H9 (cell line): ENCODE measurements at regions not wholly inside any gene's neighbourhood (a gene's known extent, or its start where the extent isn't known, plus 50 kb on each side); places are given as distances from the start of the nearest gene placed in this dataset.

Source experiments
- DNase-seq: peaks from one replicate; pipeline ENCODE4 v3.0.0-alpha.2; 2017
- H2AFZ ChIP-seq: one replicate; pipeline ENCODE4 v1.6.1; 2013; ENCODE audit warnings: mild to moderate bottlenecking, low read length, control low read depth, moderate library complexity
- H2AK5ac ChIP-seq: 2 replicates; pipeline ENCODE4 v1.6.1; 2013; ENCODE audit warnings: low read length, control low read depth, mixed read lengths; ENCODE audit not compliant: insufficient read length
- H2BK120ac ChIP-seq: one replicate; pipeline ENCODE4 v1.6.1; 2013; ENCODE audit warnings: low read depth, mild to moderate bottlenecking, low read length, control low read depth, inconsistent platforms; ENCODE audit not compliant: poor library complexity, severe bottlenecking
- H2BK12ac ChIP-seq: 2 replicates; pipeline ENCODE4 v1.6.1; 2013; ENCODE audit warnings: low read length, control low read depth, mixed read lengths, low read depth; ENCODE audit not compliant: insufficient read length
- H2BK15ac ChIP-seq: 2 replicates; pipeline ENCODE4 v1.6.1; 2013; ENCODE audit warnings: low read depth, low read length, control low read depth
- H2BK20ac ChIP-seq: one replicate; pipeline ENCODE4 v1.6.1; 2013; ENCODE audit warnings: low read depth, mild to moderate bottlenecking, low read length, control low read depth, inconsistent platforms; ENCODE audit not compliant: poor library complexity, severe bottlenecking
- H2BK5ac ChIP-seq: 2 replicates; pipeline ENCODE4 v1.6.1; 2013; ENCODE audit warnings: low read length, control low read depth, mixed read lengths; ENCODE audit not compliant: insufficient read length
- H3K14ac ChIP-seq: 2 replicates; pipeline ENCODE4 v1.6.1; 2013; ENCODE audit warnings: low read length, control low read depth; ENCODE audit not compliant: insufficient read depth
- H3K18ac ChIP-seq: 2 replicates; pipeline ENCODE4 v1.6.1; 2013; ENCODE audit warnings: low read depth, mild to moderate bottlenecking, mixed read lengths, low read length, control low read depth; ENCODE audit not compliant: insufficient read length
- H3K23ac ChIP-seq: 2 replicates; pipeline ENCODE4 v1.6.1; 2013; ENCODE audit warnings: low read length, control low read depth, mixed read lengths, low read depth; ENCODE audit not compliant: insufficient read length
- H3K23me2 ChIP-seq: 2 replicates; pipeline ENCODE4 v1.6.1; 2013; ENCODE audit warnings: low read depth, mild to moderate bottlenecking, mixed read lengths, low read length, control low read depth; ENCODE audit not compliant: insufficient read length, poor library complexity, severe bottlenecking
- H3K27ac ChIP-seq: 2 replicates; pipeline ENCODE4 v1.5.1; 2013; ENCODE audit warnings: low read length, control low read depth, mixed read lengths, low read depth; ENCODE audit not compliant: insufficient read length
- H3K27me3 ChIP-seq: 2 replicates; pipeline ENCODE4 v1.6.1; 2013; ENCODE audit warnings: low read length, control low read depth, inconsistent platforms; ENCODE audit not compliant: insufficient read depth
- H3K4ac ChIP-seq: 2 replicates; pipeline ENCODE4 v1.6.1; 2013; ENCODE audit warnings: low read depth, mild to moderate bottlenecking, control low read depth, inconsistent platforms, low read length, moderate library complexity
- H3K4me1 ChIP-seq: 2 replicates; pipeline ENCODE4 v1.6.1; 2013; ENCODE audit warnings: low read length, control low read depth, inconsistent platforms; ENCODE audit not compliant: insufficient read depth
- H3K4me2 ChIP-seq: 2 replicates; pipeline ENCODE4 v1.6.1; 2013; ENCODE audit warnings: low read length, control low read depth, mixed read lengths; ENCODE audit not compliant: insufficient read length, insufficient read depth
- H3K56ac ChIP-seq: 2 replicates; pipeline ENCODE4 v1.6.1; 2013; ENCODE audit warnings: low read depth, mild to moderate bottlenecking, mixed read lengths, low read length, control low read depth; ENCODE audit not compliant: insufficient read length
- H3K79me1 ChIP-seq: 2 replicates; pipeline ENCODE4 v1.6.1; 2013; ENCODE audit warnings: low read depth, mild to moderate bottlenecking, moderate library complexity, low read length, control low read depth, inconsistent platforms; ENCODE audit not compliant: insufficient read depth, poor library complexity, severe bottlenecking
- H3K79me2 ChIP-seq: 2 replicates; pipeline ENCODE4 v1.6.1; 2013; ENCODE audit warnings: low read length, control low read depth, inconsistent platforms; ENCODE audit not compliant: insufficient read depth
- H3K9ac ChIP-seq: 2 replicates; pipeline ENCODE4 v1.6.1; 2013; ENCODE audit warnings: low read length, control low read depth, mixed read lengths; ENCODE audit not compliant: insufficient read length; ENCODE audit errors: extremely low read depth
- H3K9me3 ChIP-seq: one replicate; pipeline ENCODE4 v1.6.1; 2013; ENCODE audit warnings: low read depth, low read length, inconsistent platforms; ENCODE audit not compliant: control insufficient read depth
- H3T11ph ChIP-seq: one replicate; pipeline ENCODE4 v1.6.1; 2013; ENCODE audit warnings: mild to moderate bottlenecking, low read length, control low read depth, inconsistent platforms
- H4K20me1 ChIP-seq: one replicate; pipeline ENCODE4 v1.6.1; 2013; ENCODE audit not compliant: control insufficient read depth, insufficient read length, insufficient read depth
- H4K5ac ChIP-seq: 2 replicates; pipeline ENCODE4 v1.6.1; 2013; ENCODE audit warnings: low read depth, mild to moderate bottlenecking, mixed read lengths, low read length, control low read depth; ENCODE audit not compliant: insufficient read length
- H4K8ac ChIP-seq: replicated peaks from 2 replicates; pipeline ENCODE4 v1.6.1; 2013; ENCODE audit warnings: low read length, control low read depth, mixed read lengths, low read depth; ENCODE audit not compliant: insufficient read length
- H4K91ac ChIP-seq: 2 replicates; pipeline ENCODE4 v1.6.1; 2013; ENCODE audit warnings: low read depth, mild to moderate bottlenecking, moderate library complexity, mixed read lengths, low read length, control low read depth; ENCODE audit not compliant: insufficient read length
- H3K27ac Mint-ChIP-seq, 3 experiments: 2 replicates in 2 of 3; 3 replicates in 1 of 3; pipeline ENCODE4 v1.8.0; 2020 to 2021; ENCODE audit warnings: mixed read lengths in 3 of 3, mild to moderate bottlenecking in 1 of 3, moderate library complexity in 1 of 3
- H3K27me3 Mint-ChIP-seq: 2 replicates; pipeline ENCODE4 v1.8.0; 2021; ENCODE audit warnings: low read depth, mild to moderate bottlenecking, moderate library complexity, mixed read lengths
- H3K36me3 Mint-ChIP-seq, 3 experiments: 2 replicates in 2 of 3; 3 replicates in 1 of 3; pipeline ENCODE4 v1.8.0; 2020 to 2021; ENCODE audit warnings: low read depth in 3 of 3, mixed read lengths in 3 of 3; ENCODE audit not compliant: insufficient read depth in 1 of 3
- H3K4me1 Mint-ChIP-seq, 2 experiments: 2 replicates each; pipeline ENCODE4 v1.8.0; 2020; ENCODE audit warnings: mixed read lengths in 2 of 2
- H3K4me3 Mint-ChIP-seq, 2 experiments: 2 replicates in 1 of 2; 3 replicates in 1 of 2; pipeline ENCODE4 v1.8.0; 2020 to 2021; ENCODE audit warnings: mild to moderate bottlenecking in 2 of 2, mixed read lengths in 2 of 2, moderate library complexity in 1 of 2
- H3K9me3 Mint-ChIP-seq, 2 experiments: 2 replicates in 1 of 2; 3 replicates in 1 of 2; pipeline ENCODE4 v1.8.0; 2020; ENCODE audit warnings: mild to moderate bottlenecking in 2 of 2, mixed read lengths in 2 of 2, moderate library complexity in 1 of 2
- CTCF ChIP-seq: fragments of 200-600 bp; sonication (generic); conservative IDR thresholded peaks from 3 replicates; pipeline ENCODE4 v1.8.0; 2021; ENCODE audit warnings: antibody characterized with exemption, mild to moderate bottlenecking
- WGBS: extraction: QIAGEN DNeasy Blood & Tissue Kit; methylation state at CpG from one replicate; pipeline ENCODE4 v1.1.7; 2013; ENCODE audit warnings: missing lambda C conversion rate, low lambda C conversion rate, mixed read lengths; ENCODE audit not compliant: insufficient read length; ENCODE audit errors: extremely low coverage; 5-methylcytosine and 5-hydroxymethylcytosine counted together

GRCh38 chr16:65767125-65767524 lies 599.4 kb upstream of the CDH5 start:
- Histone ChIP-seq H4K5ac (no peak overlapping the region), H3K14ac (no peak overlapping the region), H3K18ac (no peak overlapping the region), H3K9me3 (peaks cover 27% of the 10 kb centered on the region), H3K23me2 (no peaks in the 10 kb centered on the region), H2AK5ac (no peak overlapping the region), H3T11ph (no peak overlapping the region), H3K23ac (no peak overlapping the region), H2BK20ac (no peak overlapping the region), H2AFZ (no peak overlapping the region), H3K27ac (no peak overlapping the region), H4K8ac (no peak overlapping the region), H2BK120ac (no peak overlapping the region), H3K4me1 (peaks cover 7% of the 10 kb centered on the region; the same call in 1 of the 2 replicates), H3K79me2 (no peaks in the 10 kb centered on the region), H3K9ac (no peak overlapping the region), H3K27me3 (no peaks in the 10 kb centered on the region), H3K4ac (no peak overlapping the region), H3K56ac (no peak overlapping the region), H2BK15ac (no peak overlapping the region), H2BK5ac (no peak overlapping the region), H4K91ac (no peak overlapping the region), H3K4me2 (no peak overlapping the region), H4K20me1 (no peaks in the 10 kb centered on the region), H2BK12ac (no peak overlapping the region), H3K79me1 (no peaks in the 10 kb centered on the region)
- Mint-ChIP-seq H3K9me3 (peaks cover 25 to 36% of the 10 kb centered on the region in 2 experiments), H3K4me3 (no peak overlapping the region), H3K27ac (peak overlapping the region in 1 of 3 experiments; percentile 15; a peak in 1 of 7 replicates), H3K4me1 (peaks cover 22 to 23% of the 10 kb centered on the region in 2 experiments), H3K36me3 (peaks cover 25 to 36% (median 30%) of the 10 kb centered on the region in 3 experiments), H3K27me3 (no peaks in the 10 kb centered on the region)
- WGBS = no CpG with 5 or more reads among the region's 4 CpGs
- TF ChIP-seq CTCF = no peak
- no peak for DNase-seq
